ENCODE measurements at regions not wholly inside any gene's neighbourhood (a gene's known extent, or its start where the extent isn't known, plus 50 kb on each side); places are given as distances from the start of the nearest gene placed in this dataset.
"Not testable (repeated sequence)": the region's sequence is repeated elsewhere in the genome, so short reads cannot be mapped to it uniquely, and the experiment has no call there.

GRCh38 chr15:62419192-62419591 lies 254.1 kb upstream of the C2CD4B start:
- Histone ChIP-seq H2AFZ (ENCODE audit: low read length) (no peak overlapping the region), H3K18ac (ENCODE audit: low read length) (no peak overlapping the region), H4K8ac (ENCODE audit: low read depth, low read length) (no peak overlapping the region), H2AK5ac (ENCODE audit: low read depth, low read length) (no peak overlapping the region), H2BK15ac (ENCODE audit: low read length) (no peak overlapping the region), H3K79me1 (ENCODE audit: low read depth, low read length) (no peaks in the 10 kb centered on the region), H3K27ac (replicated peaks; ENCODE audit: low read length) (no peak overlapping the region), H4K91ac (ENCODE audit: low read depth, low read length, poor library complexity) (no peak overlapping the region), H2BK120ac (ENCODE audit: low read depth, low read length) (no peak overlapping the region), H3K36me3 (replicated peaks in 1 of 2; ENCODE audit: control insufficient read depth in 2 of 2, insufficient read depth in 2 of 2, low read length in 2 of 2) (no peaks in the 10 kb centered on the region), H3K4me2 (ENCODE audit: insufficient read depth, low read length, poor library complexity, severe bottlenecking) (no peak overlapping the region), H3K9me3 (replicated peaks in 1 of 2; ENCODE audit: control insufficient read depth in 2 of 2, insufficient read depth in 1 of 2, low read depth in 1 of 2, low read length in 2 of 2) (no peaks in the 10 kb centered on the region), H3K4me3 (ENCODE audit: low read length in 2 of 2) (no peak overlapping the region), H3K14ac (ENCODE audit: low read length) (no peak overlapping the region), H3K27me3 (ENCODE audit: control insufficient read depth in 3 of 3, insufficient read depth in 3 of 3, low read depth in 1 of 3, low read length in 3 of 3) (no peaks in the 10 kb centered on the region), H3K9ac (ENCODE audit: low read depth, low read length, poor library complexity) (no peak overlapping the region), H3K23ac (ENCODE audit: low read depth, low read length, poor library complexity) (no peak overlapping the region), H2BK5ac (ENCODE audit: low read length) (no peak overlapping the region), H3K4me1 (ENCODE audit: control insufficient read depth in 2 of 2, insufficient read depth in 1 of 2, low read depth in 1 of 2, low read length in 2 of 2) (no peaks in the 10 kb centered on the region), H2BK12ac (ENCODE audit: low read length) (no peak overlapping the region), H3K4ac (ENCODE audit: low read length) (no peak overlapping the region)
- no peak for DNase-seq (ENCODE audit: low spot score)
- WGBS, 2 donors (ENCODE audit: extremely low coverage in 2 of 2, insufficient read length in 2 of 2, insufficient replicate concordance in 1 of 2), result no CpG with 5 or more reads among the region's 2 CpGs

DNA sequence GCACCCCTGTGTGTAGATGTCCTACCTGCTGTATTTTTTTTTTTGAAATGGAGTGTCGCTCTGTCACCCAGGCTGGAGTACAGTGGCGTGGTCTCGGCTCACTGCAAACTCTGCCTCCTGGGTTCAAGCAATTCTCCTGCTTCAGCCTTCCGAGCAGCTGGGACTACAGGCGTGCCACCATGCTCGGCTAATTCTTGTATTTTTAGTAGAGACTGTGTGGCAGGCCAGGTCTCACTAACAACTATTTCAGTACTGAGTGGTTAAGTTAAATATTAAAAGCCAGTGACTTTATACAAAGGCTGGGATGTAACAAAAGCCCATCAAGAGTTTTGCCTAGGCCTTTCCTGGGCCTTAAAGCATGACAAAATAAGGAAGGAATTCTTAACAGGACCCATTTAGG lies 255.3 kb upstream of the C2CD4B start:
- not testable (repeated sequence) for H3K36me3 ChIP-seq (replicated peaks in 1 of 2; ENCODE audit: control insufficient read depth in 2 of 2, insufficient read depth in 2 of 2, low read length in 2 of 2); H3K23ac ChIP-seq (ENCODE audit: low read depth, low read length, poor library complexity); H2AK5ac ChIP-seq (ENCODE audit: low read depth, low read length); H2AFZ ChIP-seq (ENCODE audit: low read length); H3K27me3 ChIP-seq (ENCODE audit: control insufficient read depth in 3 of 3, insufficient read depth in 3 of 3, low read depth in 1 of 3, low read length in 3 of 3); H3K4ac ChIP-seq (ENCODE audit: low read length); H2BK12ac ChIP-seq (ENCODE audit: low read length); H3K9me3 ChIP-seq (replicated peaks in 1 of 2; ENCODE audit: control insufficient read depth in 2 of 2, insufficient read depth in 1 of 2, low read depth in 1 of 2, low read length in 2 of 2); H2BK120ac ChIP-seq (ENCODE audit: low read depth, low read length); H3K18ac ChIP-seq (ENCODE audit: low read length); H3K9ac ChIP-seq (ENCODE audit: low read depth, low read length, poor library complexity); H3K4me2 ChIP-seq (ENCODE audit: insufficient read depth, low read length, poor library complexity, severe bottlenecking); H3K4me3 ChIP-seq (ENCODE audit: low read length in 2 of 2); H4K91ac ChIP-seq (ENCODE audit: low read depth, low read length, poor library complexity); H3K27ac ChIP-seq (replicated peaks; ENCODE audit: low read length); H4K8ac ChIP-seq (ENCODE audit: low read depth, low read length); H3K79me1 ChIP-seq (ENCODE audit: low read depth, low read length); DNase-seq (ENCODE audit: low spot score); H2BK5ac ChIP-seq (ENCODE audit: low read length); H3K4me1 ChIP-seq (ENCODE audit: control insufficient read depth in 2 of 2, insufficient read depth in 1 of 2, low read depth in 1 of 2, low read length in 2 of 2); H3K14ac ChIP-seq (ENCODE audit: low read length); H2BK15ac ChIP-seq (ENCODE audit: low read length)
- whole genome bisulfite sequencing, 2 donors (ENCODE audit: extremely low coverage in 2 of 2, insufficient read length in 2 of 2, insufficient replicate concordance in 1 of 2), result no CpG with 5 or more reads among the region's 6 CpGs

DNA sequence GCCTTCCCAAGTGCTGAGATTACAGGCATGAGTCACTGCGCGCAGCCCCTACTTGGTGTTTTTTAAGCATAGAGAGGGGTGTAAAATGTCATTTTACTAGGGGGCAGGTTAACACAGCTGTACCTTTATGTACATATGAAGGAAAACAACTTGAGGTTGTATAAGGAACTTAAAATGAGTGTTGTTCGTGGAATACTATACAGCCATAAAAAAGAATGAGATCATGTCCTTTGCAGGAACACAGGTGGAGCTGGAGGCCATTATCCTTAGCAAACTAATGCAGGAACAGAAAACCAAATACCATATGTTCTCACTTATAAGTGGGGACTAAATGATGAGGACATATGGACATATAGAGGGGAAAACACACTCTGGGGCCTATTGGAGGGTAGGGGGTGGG lies 256.2 kb upstream of the C2CD4B start:
- Histone ChIP-seq H3K4me2 (ENCODE audit: insufficient read depth, low read length, poor library complexity, severe bottlenecking) (no peak overlapping the region), H2BK12ac (ENCODE audit: low read length) (no peak overlapping the region), H3K23ac (ENCODE audit: low read depth, low read length, poor library complexity) (no peak overlapping the region), H3K27me3 (ENCODE audit: control insufficient read depth in 3 of 3, insufficient read depth in 3 of 3, low read depth in 1 of 3, low read length in 3 of 3) (no peaks in the 10 kb centered on the region), H2AFZ (ENCODE audit: low read length) (no peak overlapping the region), H3K18ac (ENCODE audit: low read length) (no peak overlapping the region), H2BK5ac (ENCODE audit: low read length) (no peak overlapping the region), H3K9ac (ENCODE audit: low read depth, low read length, poor library complexity) (no peak overlapping the region), H3K36me3 (replicated peaks in 1 of 2; ENCODE audit: control insufficient read depth in 2 of 2, insufficient read depth in 2 of 2, low read length in 2 of 2) (no peaks in the 10 kb centered on the region), H3K4ac (ENCODE audit: low read length) (no peak overlapping the region), H2BK15ac (ENCODE audit: low read length) (no peak overlapping the region), H3K79me1 (ENCODE audit: low read depth, low read length) (peaks cover 2% of the 10 kb centered on the region), H3K4me3 (ENCODE audit: low read length in 2 of 2) (no peak overlapping the region), H4K91ac (ENCODE audit: low read depth, low read length, poor library complexity) (no peak overlapping the region), H3K9me3 (replicated peaks in 1 of 2; ENCODE audit: control insufficient read depth in 2 of 2, insufficient read depth in 1 of 2, low read depth in 1 of 2, low read length in 2 of 2) (no peaks in the 10 kb centered on the region), H3K4me1 (ENCODE audit: control insufficient read depth in 2 of 2, insufficient read depth in 1 of 2, low read depth in 1 of 2, low read length in 2 of 2) (no peaks in the 10 kb centered on the region), H3K27ac (replicated peaks; ENCODE audit: low read length) (no peak overlapping the region), H3K14ac (ENCODE audit: low read length) (no peak overlapping the region), H2AK5ac (ENCODE audit: low read depth, low read length) (no peak overlapping the region), H4K8ac (ENCODE audit: low read depth, low read length) (no peak overlapping the region), H2BK120ac (ENCODE audit: low read depth, low read length) (no peak overlapping the region)
- no CpG with 5 or more reads among the region's 3 CpGs for WGBS, 2 donors (ENCODE audit: extremely low coverage in 2 of 2, insufficient read length in 2 of 2, insufficient replicate concordance in 1 of 2)
- DNase-seq (ENCODE audit: low spot score), result no peak

GRCh38 chr15:62426387-62426956 lies 261.4 kb upstream of the C2CD4B start:
- H2BK120ac ChIP-seq (ENCODE audit: low read depth, low read length), result no peak overlapping the region
- no peak for DNase-seq (ENCODE audit: low spot score)
- H3K23ac ChIP-seq (ENCODE audit: low read depth, low read length, poor library complexity), result no peak overlapping the region
- H3K79me1 ChIP-seq (ENCODE audit: low read depth, low read length), result peaks cover 2% of the 10 kb centered on the region
- no peak overlapping the region for H4K91ac ChIP-seq (ENCODE audit: low read depth, low read length, poor library complexity)
- H2BK15ac ChIP-seq (ENCODE audit: low read length), result no peak overlapping the region
- H3K4me1 ChIP-seq (ENCODE audit: control insufficient read depth in 2 of 2, insufficient read depth in 1 of 2, low read depth in 1 of 2, low read length in 2 of 2), result no peaks in the 10 kb centered on the region
- H3K27me3 ChIP-seq (ENCODE audit: control insufficient read depth in 3 of 3, insufficient read depth in 3 of 3, low read depth in 1 of 3, low read length in 3 of 3), result no peaks in the 10 kb centered on the region
- no peak overlapping the region for H2AFZ ChIP-seq (ENCODE audit: low read length)
- no CpG with 5 or more reads among the region's 4 CpGs for WGBS, 2 donors (ENCODE audit: extremely low coverage in 2 of 2, insufficient read length in 2 of 2, insufficient replicate concordance in 1 of 2)
- no peak overlapping the region for H3K14ac ChIP-seq (ENCODE audit: low read length)
- no peaks in the 10 kb centered on the region for H3K36me3 ChIP-seq (replicated peaks in 1 of 2; ENCODE audit: control insufficient read depth in 2 of 2, insufficient read depth in 2 of 2, low read length in 2 of 2)
- H4K8ac ChIP-seq (ENCODE audit: low read depth, low read length), result no peak overlapping the region
- H3K18ac ChIP-seq (ENCODE audit: low read length), result no peak overlapping the region
- no peak overlapping the region for H3K4me3 ChIP-seq (ENCODE audit: low read length in 2 of 2)
- no peak overlapping the region for H3K9ac ChIP-seq (ENCODE audit: low read depth, low read length, poor library complexity)
- H2AK5ac ChIP-seq (ENCODE audit: low read depth, low read length), result no peak overlapping the region
- no peak overlapping the region for H2BK5ac ChIP-seq (ENCODE audit: low read length)
- H2BK12ac ChIP-seq (ENCODE audit: low read length), result no peak overlapping the region
- no peaks in the 10 kb centered on the region for H3K9me3 ChIP-seq (replicated peaks in 1 of 2; ENCODE audit: control insufficient read depth in 2 of 2, insufficient read depth in 1 of 2, low read depth in 1 of 2, low read length in 2 of 2)
- no peak overlapping the region for H3K4ac ChIP-seq (ENCODE audit: low read length)
- no peak overlapping the region for H3K27ac ChIP-seq (replicated peaks; ENCODE audit: low read length)
- H3K4me2 ChIP-seq (ENCODE audit: insufficient read depth, low read length, poor library complexity, severe bottlenecking), result no peak overlapping the region
